ENCODE measurements at regions not wholly inside any gene's neighbourhood (a gene's known extent, or its start where the extent isn't known, plus 50 kb on each side); places are given as distances from the start of the nearest gene placed in this dataset.

DNA sequence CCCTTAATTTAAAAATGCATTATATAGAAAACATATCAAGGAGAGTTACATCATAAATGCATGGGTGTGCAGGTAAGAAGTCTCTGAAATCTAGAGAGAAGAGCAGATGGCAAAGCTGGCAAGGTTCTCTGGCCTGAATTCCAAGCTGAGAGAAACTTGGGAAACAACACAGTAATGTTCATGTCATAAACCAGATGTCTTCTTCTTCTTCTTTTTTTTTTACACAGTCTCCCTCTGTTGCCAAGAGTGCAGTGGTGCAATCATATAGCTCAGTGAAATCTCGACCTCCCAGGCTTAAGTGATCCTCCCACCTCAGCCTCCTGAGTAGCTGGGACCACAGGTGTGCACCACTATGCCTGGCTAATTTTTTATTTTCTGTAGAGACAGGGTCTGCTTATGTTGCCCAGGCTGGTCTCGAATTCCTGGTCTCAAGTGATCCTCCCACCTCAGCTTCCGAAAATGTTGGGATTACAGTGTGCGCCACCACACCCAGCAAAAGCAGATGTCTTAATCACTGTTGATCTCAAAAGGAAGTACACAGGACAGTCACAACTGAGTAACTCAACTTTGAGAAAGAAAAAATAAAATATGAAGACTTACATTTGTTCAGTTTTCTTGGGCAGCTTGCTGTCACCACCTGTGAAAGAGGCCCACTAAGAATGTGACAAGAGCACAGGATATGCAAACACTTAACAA, 77.3 kb downstream of the DNAAF9 start:
- H3K9ac ChIP-seq, result no peak overlapping the region
- no peak overlapping the region for H3K4me2 ChIP-seq (ENCODE audit: low read length)
- TF ChIP-seq, protein P1, sequence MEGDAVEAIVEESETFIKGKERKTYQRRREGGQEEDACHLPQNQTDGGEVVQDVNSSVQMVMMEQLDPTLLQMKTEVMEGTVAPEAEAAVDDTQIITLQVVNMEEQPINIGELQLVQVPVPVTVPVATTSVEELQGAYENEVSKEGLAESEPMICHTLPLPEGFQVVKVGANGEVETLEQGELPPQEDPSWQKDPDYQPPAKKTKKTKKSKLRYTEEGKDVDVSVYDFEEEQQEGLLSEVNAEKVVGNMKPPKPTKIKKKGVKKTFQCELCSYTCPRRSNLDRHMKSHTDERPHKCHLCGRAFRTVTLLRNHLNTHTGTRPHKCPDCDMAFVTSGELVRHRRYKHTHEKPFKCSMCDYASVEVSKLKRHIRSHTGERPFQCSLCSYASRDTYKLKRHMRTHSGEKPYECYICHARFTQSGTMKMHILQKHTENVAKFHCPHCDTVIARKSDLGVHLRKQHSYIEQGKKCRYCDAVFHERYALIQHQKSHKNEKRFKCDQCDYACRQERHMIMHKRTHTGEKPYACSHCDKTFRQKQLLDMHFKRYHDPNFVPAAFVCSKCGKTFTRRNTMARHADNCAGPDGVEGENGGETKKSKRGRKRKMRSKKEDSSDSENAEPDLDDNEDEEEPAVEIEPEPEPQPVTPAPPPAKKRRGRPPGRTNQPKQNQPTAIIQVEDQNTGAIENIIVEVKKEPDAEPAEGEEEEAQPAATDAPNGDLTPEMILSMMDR (IDR thresholded peaks at IDR 0.05), result no peak
- H3K27ac ChIP-seq, result no peak overlapping the region
- no peaks in the 10 kb centered on the region for H3K27me3 ChIP-seq (ENCODE audit: control insufficient read depth, insufficient read depth, low read length)
- no peak overlapping the region for H3K4me3 ChIP-seq (ENCODE audit: low read depth, low read length)
- H2AFZ ChIP-seq, result no peak overlapping the region
- no peaks in the 10 kb centered on the region for H3K4me1 ChIP-seq
- no peaks in the 10 kb centered on the region for H3K36me3 ChIP-seq (ENCODE audit: control insufficient read depth, insufficient read depth, low read length)
- no peaks in the 10 kb centered on the region for H3K9me3 ChIP-seq (ENCODE audit: control insufficient read depth, low read length)
- H3K79me2 ChIP-seq, result no peaks in the 10 kb centered on the region

DNA sequence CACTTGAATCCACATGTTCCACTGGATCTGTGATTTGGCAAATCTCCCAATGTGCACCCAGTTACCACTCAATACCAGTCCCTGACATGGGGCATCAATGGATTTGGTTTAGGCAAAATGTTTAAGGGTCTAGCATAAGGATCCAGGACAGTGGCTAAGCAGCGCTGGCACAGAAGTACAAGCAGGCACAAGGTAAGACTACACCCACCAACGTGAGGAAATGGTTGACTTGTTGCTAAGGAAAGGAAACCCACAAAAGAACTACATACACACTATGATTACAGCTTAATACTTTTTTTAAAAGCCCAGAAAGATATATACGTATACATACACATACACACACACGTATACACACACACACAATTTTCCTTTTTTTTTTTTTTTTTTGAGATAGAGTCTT, 79.0 kb downstream of the DNAAF9 start:
- H3K9ac ChIP-seq, result no peak overlapping the region
- no peak overlapping the region for H3K4me3 ChIP-seq (ENCODE audit: low read depth, low read length)
- H3K36me3 ChIP-seq (ENCODE audit: control insufficient read depth, insufficient read depth, low read length), result no peaks in the 10 kb centered on the region
- TF ChIP-seq, protein P1 (IDR thresholded peaks at IDR 0.05), result no peak
- no peaks in the 10 kb centered on the region for H3K4me1 ChIP-seq
- no peak overlapping the region for H3K4me2 ChIP-seq (ENCODE audit: low read length)
- H3K9me3 ChIP-seq (ENCODE audit: control insufficient read depth, low read length), result no peaks in the 10 kb centered on the region
- no peaks in the 10 kb centered on the region for H3K79me2 ChIP-seq
- H2AFZ ChIP-seq, result no peak overlapping the region
- no peaks in the 10 kb centered on the region for H3K27me3 ChIP-seq (ENCODE audit: control insufficient read depth, insufficient read depth, low read length)
- no peak overlapping the region for H3K27ac ChIP-seq

DNA sequence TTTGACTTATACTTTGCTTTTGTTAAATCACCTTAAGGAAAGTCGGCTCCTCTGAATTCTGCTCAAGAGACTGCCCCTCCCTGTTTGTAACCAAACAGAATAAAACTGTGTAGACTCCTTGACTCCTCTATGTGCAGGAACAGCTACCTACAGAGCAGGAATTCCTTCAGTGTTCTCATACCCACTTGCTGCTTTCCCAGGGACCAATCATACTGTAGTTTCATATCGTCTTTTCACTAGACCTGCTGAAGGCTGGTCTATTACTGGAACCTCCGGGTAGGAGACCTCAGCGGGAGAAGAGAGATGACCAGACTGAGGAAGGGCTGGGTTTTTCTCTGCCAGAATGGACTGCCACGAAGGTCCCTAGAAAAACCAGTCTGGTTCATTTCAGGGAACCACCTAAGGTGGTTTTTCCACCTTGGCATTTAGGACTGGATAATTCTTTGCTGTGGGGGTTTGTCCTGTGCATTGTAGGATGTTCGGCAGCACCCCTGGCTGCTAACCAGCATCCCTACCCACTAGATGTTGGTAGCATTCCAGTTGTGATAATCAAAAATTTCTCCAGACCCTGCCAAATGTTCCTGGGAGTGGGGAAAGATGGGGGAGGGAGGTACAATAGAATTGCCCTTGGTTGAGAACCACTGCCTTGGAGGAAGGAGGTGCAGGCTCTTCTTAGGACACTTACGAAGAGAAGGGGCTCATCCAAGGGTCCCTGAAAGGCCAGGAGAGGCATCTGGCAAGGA, 80.5 kb downstream of the DNAAF9 start:
- H3K27ac ChIP-seq, result no peak overlapping the region
- no peaks in the 10 kb centered on the region for H3K9me3 ChIP-seq (ENCODE audit: control insufficient read depth, low read length)

DNA sequence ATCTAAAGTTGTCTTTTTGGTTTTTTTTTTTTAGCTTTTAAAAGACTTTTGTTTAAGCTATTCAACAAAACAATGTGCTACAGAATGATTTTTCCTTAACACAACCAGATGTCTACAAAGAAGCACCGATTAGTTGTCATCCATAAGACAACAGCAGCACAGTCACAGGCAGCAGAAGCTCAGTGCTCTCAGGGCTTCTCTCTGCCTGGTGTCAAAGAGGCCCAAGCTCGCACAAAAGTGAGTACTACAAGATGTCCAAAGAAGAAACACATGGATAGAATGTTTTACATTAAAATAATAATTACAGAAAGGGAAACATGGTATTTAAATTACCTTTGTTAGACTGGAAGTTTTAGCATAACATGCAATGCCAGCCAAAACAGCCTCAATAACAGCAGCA, 81.6 kb downstream of the DNAAF9 start:
- H3K27me3 ChIP-seq (ENCODE audit: control insufficient read depth, insufficient read depth, low read length), result no peaks in the 10 kb centered on the region
- no peak overlapping the region for H3K9ac ChIP-seq
- H3K4me3 ChIP-seq (ENCODE audit: low read depth, low read length), result no peak overlapping the region
- H3K27ac ChIP-seq, result no peak overlapping the region
- H2AFZ ChIP-seq, result no peak overlapping the region
- H3K4me1 ChIP-seq, result no peaks in the 10 kb centered on the region
- TF ChIP-seq, protein P1 (IDR thresholded peaks at IDR 0.05), result no peak
- H3K36me3 ChIP-seq (ENCODE audit: control insufficient read depth, insufficient read depth, low read length), result no peaks in the 10 kb centered on the region
- no peaks in the 10 kb centered on the region for H3K79me2 ChIP-seq
- no peak overlapping the region for H3K4me2 ChIP-seq (ENCODE audit: low read length)
- H3K9me3 ChIP-seq (ENCODE audit: control insufficient read depth, low read length), result no peaks in the 10 kb centered on the region

More for the DNA sequence above, 80.5 kb downstream of the DNAAF9 start:
- no peak overlapping the region for H2AFZ ChIP-seq
- H3K9ac ChIP-seq, result no peak overlapping the region
- no peaks in the 10 kb centered on the region for H3K27me3 ChIP-seq (ENCODE audit: control insufficient read depth, insufficient read depth, low read length)
- H3K4me1 ChIP-seq, result no peaks in the 10 kb centered on the region
- no peak overlapping the region for H3K4me2 ChIP-seq (ENCODE audit: low read length)
- TF ChIP-seq, protein P1 (IDR thresholded peaks at IDR 0.05), result no peak
- no peaks in the 10 kb centered on the region for H3K36me3 ChIP-seq (ENCODE audit: control insufficient read depth, insufficient read depth, low read length)
- no peaks in the 10 kb centered on the region for H3K79me2 ChIP-seq
- no peak overlapping the region for H3K4me3 ChIP-seq (ENCODE audit: low read depth, low read length)
